Spleen (tissue), 7 donors: ENCODE measurements at regions not wholly inside any gene's neighbourhood (a gene's known extent, or its start where the extent isn't known, plus 50 kb on each side); places are given as distances from the start of the nearest gene placed in this dataset.

ENCODE experiments used
- CTCF ChIP-seq, 11 experiments: fragments of 200-600 bp in 7 of 11; fragments of 450-650 bp in 4 of 11; sonication (generic) in 4 of 11; IDR thresholded peaks in 8 of 11; conservative IDR thresholded peaks in 3 of 11; 1 replicate in 7 of 11; 2 replicates in 4 of 11; pipeline versions ENCODE4 v1.4.0 to v1.8.0; 2016 to 2021; ENCODE audit warnings: antibody characterized with exemption in 11 of 11, inconsistent platforms in 4 of 11, mild to moderate bottlenecking in 1 of 11
- POLR2A ChIP-seq, 3 donors: fragments of 450-650 bp; IDR thresholded peaks; one replicate each; pipeline ENCODE4 v1.5.1; 2017; ENCODE audit warnings: antibody characterized with exemption in 3 of 3, mild to moderate bottlenecking in 1 of 3
- POLR2AphosphoS5 ChIP-seq, 3 donors: sonication (generic); formaldehyde crosslinking; IDR thresholded peaks; one replicate each; pipeline ENCODE4 v1.5.1; 2017; ENCODE audit warnings: antibody characterized with exemption in 3 of 3
- donor health status: DM: no; HTN: no; CAD: no; lungs with moderate emphysema.
- donor health status: DM: no; HTN: no; CAD: no.
- donor health status: DM: no; HTN: no; CAD: no.

DNA sequence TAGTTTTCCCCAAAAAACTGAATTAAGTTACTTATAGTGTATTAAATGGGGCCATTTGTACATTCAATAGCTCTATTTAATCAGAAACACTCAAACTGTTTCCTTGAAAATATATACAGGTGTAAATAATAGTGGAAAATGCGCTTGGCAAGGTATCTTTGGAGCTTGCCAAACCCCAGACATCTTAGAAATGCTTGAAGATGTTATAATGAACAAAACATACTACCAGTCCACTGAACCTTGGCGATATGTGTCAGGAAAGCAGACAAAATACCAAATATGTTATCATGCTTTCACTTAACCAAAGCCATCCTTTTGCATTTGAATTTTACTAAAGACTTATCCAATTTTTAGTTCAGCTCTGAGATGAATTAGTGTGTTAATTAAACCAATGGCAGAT lies 352.7 kb upstream of the SEMA3A start:
- TF ChIP-seq POLR2AphosphoS5 (IDR thresholded peaks at IDR 0.05) (no peak), POLR2A (IDR thresholded peaks at IDR 0.05) (no peak), CTCF (IDR thresholded peaks at IDR 0.05 in 8 of 11, conservative IDR thresholded peaks at IDR 0.05 in 3 of 11) (no peak)
